A673 (cell line): ENCODE measurements at regions not wholly inside any gene's neighbourhood (a gene's known extent, or its start where the extent isn't known, plus 50 kb on each side); places are given as distances from the start of the nearest gene placed in this dataset.

Experiments
- BruUV-seq: library from RNA; stranded (reverse); fragments of 400-500 nt; replicated peaks from 2 replicates; lab custom pipeline; 2021; lab: Mats Ljungman, UMichigan
- CTCF ChIA-PET: fragments of 300-600 bp; sonication (Branson Sonifier 250); formaldehyde crosslinking; loops from one replicate; lab custom pipeline; 2022; ENCODE audit warnings: antibody characterized with exemption; lab: Charles Lee
- POLR2A ChIA-PET: fragments of 300-600 bp; sonication (Branson Sonifier 250); formaldehyde crosslinking; loops from one replicate; lab custom pipeline; 2022; ENCODE audit warnings: antibody characterized with exemption; ENCODE audit not compliant: low non-redundant PET; lab: Charles Lee
- DNase-seq: peaks from one replicate; pipeline ENCODE4 v3.0.0-alpha.2; 2015; ENCODE audit warnings: low spot score
- H3K27ac ChIP-seq: fragments of 200-600 bp; sonication (generic); 2 replicates; pipeline ENCODE4 v1.5.1; 2016; ENCODE audit warnings: mixed run types, low read depth, mild to moderate bottlenecking, mixed read lengths, antibody characterized with exemption, low read length; ENCODE audit not compliant: poor library complexity, severe bottlenecking
- H3K27me3 ChIP-seq: fragments of 200-600 bp; sonication (generic); replicated peaks from 2 replicates; pipeline ENCODE4 v1.6.1; 2017; ENCODE audit warnings: mixed run types, low read depth, mild to moderate bottlenecking, mixed read lengths, antibody characterized with exemption, low read length; ENCODE audit not compliant: insufficient read depth, poor library complexity
- H3K36me3 ChIP-seq: fragments of 200-600 bp; sonication (generic); 2 replicates; pipeline ENCODE4 v1.6.1; 2016; ENCODE audit warnings: mixed run types, mild to moderate bottlenecking, mixed read lengths, antibody characterized with exemption, low read length; ENCODE audit not compliant: insufficient read depth, poor library complexity, severe bottlenecking
- H3K4me1 ChIP-seq: fragments of 200-600 bp; sonication (generic); 2 replicates; pipeline ENCODE4 v1.6.1; 2017; ENCODE audit warnings: mixed run types, mild to moderate bottlenecking, mixed read lengths, antibody characterized with exemption, low read length; ENCODE audit not compliant: insufficient read depth, poor library complexity, severe bottlenecking
- H3K4me3 ChIP-seq: fragments of 200-600 bp; sonication (generic); 2 replicates; pipeline ENCODE4 v1.5.1; 2016; ENCODE audit warnings: low read depth, mixed run types, mild to moderate bottlenecking, mixed read lengths, low read length; ENCODE audit not compliant: poor library complexity, severe bottlenecking
- H3K9me3 ChIP-seq: fragments of 200-600 bp; sonication (generic); 2 replicates; pipeline ENCODE4 v1.6.1; 2016; ENCODE audit warnings: mixed run types, low read depth, mild to moderate bottlenecking, mixed read lengths, antibody characterized with exemption, low read length; ENCODE audit not compliant: poor library complexity, severe bottlenecking
- CTCF ChIP-seq: fragments of 300-800, 200-600 bp; sonication (generic); conservative IDR thresholded peaks from 2 replicates; pipeline ENCODE4 v1.5.1; 2017; ENCODE audit warnings: low read depth, mild to moderate bottlenecking, antibody characterized with exemption, low read length, moderate library complexity, mixed read lengths
- EZH2 ChIP-seq: fragments of 200-600 bp; sonication (generic); IDR thresholded peaks from 2 replicates; pipeline ENCODE4 v1.6.1; 2017; ENCODE audit warnings: borderline replicate concordance, low read depth, mild to moderate bottlenecking, mixed read lengths, antibody characterized with exemption, low read length; ENCODE audit not compliant: poor library complexity, severe bottlenecking
- intact Hi-C: fragments of 100-400 bp; cut with micrococcal nuclease; formaldehyde crosslinking; loops from one replicate; pipeline ENCODE4 v1.10.0; 2022; ENCODE audit not compliant: unreplicated experiment

- no peak overlapping the region for H3K27ac ChIP-seq
- no peaks in the 10 kb centered on the region for H3K9me3 ChIP-seq
- H3K4me3 ChIP-seq = no peak overlapping the region
- POLR2A ChIA-PET = no interaction called here
- H3K4me1 ChIP-seq = no peaks in the 10 kb centered on the region
- CTCF ChIA-PET = no interaction called here
- TF ChIP-seq CTCF = no peak
- no peak for TF ChIP-seq EZH2
- intact Hi-C loops = no loop called here
- no peaks in the 10 kb centered on the region for H3K36me3 ChIP-seq
- BruUV-seq = no TSS peak
- H3K27me3 ChIP-seq = no peaks in the 10 kb centered on the region
- DNase-seq = no peak
These were observed 473.1 kb downstream of the KIF20B start for GRCh38 chr10:90174531-90174930.

- TF ChIP-seq EZH2 = no peak
- no peak for TF ChIP-seq CTCF
- ChIA-PET POLR2A (no interaction called here), CTCF (no interaction called here)
- Histone ChIP-seq H3K36me3 (no peaks in the 10 kb centered on the region), H3K9me3 (no peaks in the 10 kb centered on the region), H3K4me3 (no peak overlapping the region), H3K4me1 (no peaks in the 10 kb centered on the region), H3K27me3 (no peaks in the 10 kb centered on the region), H3K27ac (no peak overlapping the region)
- no TSS peak for BruUV-seq
- no peak for DNase-seq
- intact Hi-C loops = no loop called here
These were observed 473.8 kb downstream of the KIF20B start for GRCh38 chr10:90175161-90175681.

- Histone ChIP-seq H3K36me3 (no peaks in the 10 kb centered on the region), H3K4me1 (no peaks in the 10 kb centered on the region), H3K9me3 (no peaks in the 10 kb centered on the region), H3K27ac (no peak overlapping the region), H3K27me3 (no peaks in the 10 kb centered on the region), H3K4me3 (no peak overlapping the region)
- ChIA-PET POLR2A (no interaction called here), CTCF (interaction anchor here (0.6 kb wide), 1 partner anchor 97 kb away, joined by 3 read pairs; no protein-coding TSS in a partner anchor)
- no TSS peak for BruUV-seq
- TF ChIP-seq EZH2 (no peak), CTCF (no peak)
- no peak for DNase-seq
- intact Hi-C loops = no loop called here
These were observed 478.5 kb downstream of the KIF20B start for GRCh38 chr10:90179696-90180407.
